ENCODE measurements at regions not wholly inside any gene's neighbourhood (a gene's known extent, or its start where the extent isn't known, plus 50 kb on each side); places are given as distances from the start of the nearest gene placed in this dataset.
A peak's percentile ranks its signal among the peaks of the same experiment; 100 is the strongest.

DNA sequence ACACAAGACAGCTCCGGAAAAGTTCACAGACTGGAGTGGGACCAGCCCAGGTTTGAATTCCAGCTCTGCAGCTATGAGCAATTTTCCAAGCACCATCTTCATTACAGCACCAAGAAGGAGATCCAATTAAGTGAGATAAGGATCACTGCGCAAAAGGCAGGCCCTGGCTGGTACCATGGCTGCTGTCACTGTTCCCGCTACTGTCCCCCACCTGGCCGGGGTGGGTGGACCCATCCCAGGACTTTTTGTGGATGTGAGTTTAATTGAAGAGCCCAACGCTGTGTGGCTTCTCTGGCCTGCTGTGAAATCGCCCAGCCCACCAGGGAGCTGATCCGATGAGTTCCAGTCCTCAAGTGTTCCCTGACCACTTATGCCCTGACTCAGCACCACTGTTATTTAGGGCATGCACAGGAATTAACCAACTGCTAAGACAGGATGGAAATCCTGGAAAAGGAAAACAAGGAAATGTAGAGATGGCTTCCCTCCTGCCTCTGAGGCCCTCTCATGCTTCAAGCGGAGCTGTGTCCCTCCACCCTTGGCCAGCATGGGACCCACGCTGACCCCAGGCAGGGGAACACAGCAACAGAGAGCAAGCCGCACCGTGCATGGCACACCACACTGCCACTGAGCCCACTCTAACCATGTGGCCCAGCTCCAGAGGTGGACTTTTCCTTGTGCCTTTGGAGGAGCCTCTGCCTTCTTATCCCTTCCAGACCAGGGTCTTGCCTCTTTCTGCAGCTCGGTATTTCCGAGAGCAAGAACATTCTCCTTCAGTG lies 150.0 kb upstream of the CST7 start:
- DNase-seq, result no peak

DNA sequence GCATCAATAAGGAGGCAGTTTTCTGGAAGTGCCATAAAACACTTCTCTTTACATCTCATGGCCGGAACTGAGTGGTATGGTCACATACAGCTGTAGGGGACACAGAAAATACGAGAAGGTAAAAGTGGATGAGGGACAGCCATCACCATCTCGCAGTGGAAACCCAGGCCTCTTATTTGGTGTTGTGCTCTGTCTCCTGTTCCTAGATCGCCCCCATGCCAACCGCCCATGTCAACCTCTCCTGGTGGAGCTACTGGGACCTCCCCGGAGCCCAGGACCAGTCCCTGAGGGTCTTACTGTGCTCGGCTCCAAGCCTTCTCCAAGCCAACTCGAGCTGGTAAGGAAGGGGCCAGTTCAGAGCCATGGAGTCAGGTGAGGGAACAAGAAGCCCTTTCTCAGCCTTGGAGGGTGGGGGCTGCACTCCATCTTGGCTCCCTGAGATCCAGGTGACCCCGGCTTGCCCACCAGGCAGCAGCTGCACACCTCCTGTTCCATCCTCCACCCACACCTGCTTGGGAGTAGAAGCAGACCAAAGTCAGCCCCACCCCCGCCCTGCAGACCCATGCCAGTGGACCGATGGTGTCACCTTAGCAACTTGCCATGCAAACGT lies 149.0 kb upstream of the CST7 start:
- no peak for DNase-seq

DNA sequence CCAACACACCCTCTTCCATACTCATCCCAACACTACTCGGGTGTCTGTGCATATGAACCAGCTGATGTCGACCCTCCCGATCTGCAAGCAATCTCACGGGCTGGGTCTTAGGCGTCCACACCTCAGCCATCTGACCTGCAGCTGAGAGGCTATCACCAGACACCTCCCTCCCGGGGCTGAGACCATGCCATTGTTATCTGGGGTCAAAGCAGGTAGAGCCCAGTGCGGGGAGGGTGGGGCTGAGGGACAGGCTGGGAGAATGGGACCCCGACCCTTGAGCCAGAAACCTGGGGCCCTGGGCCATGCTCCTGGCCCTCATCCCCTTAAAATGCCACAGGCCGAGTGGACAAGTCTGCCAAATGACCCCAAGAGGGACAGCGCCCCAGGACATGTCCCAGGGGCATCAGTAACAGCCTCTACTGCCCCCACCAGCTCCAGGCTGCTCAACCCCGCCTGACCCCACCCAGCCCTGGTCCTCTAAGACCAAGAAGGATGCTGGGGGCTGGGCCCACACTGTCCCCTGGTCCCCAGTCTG lies 146.7 kb upstream of the CST7 start:
- no peak for DNase-seq

DNA sequence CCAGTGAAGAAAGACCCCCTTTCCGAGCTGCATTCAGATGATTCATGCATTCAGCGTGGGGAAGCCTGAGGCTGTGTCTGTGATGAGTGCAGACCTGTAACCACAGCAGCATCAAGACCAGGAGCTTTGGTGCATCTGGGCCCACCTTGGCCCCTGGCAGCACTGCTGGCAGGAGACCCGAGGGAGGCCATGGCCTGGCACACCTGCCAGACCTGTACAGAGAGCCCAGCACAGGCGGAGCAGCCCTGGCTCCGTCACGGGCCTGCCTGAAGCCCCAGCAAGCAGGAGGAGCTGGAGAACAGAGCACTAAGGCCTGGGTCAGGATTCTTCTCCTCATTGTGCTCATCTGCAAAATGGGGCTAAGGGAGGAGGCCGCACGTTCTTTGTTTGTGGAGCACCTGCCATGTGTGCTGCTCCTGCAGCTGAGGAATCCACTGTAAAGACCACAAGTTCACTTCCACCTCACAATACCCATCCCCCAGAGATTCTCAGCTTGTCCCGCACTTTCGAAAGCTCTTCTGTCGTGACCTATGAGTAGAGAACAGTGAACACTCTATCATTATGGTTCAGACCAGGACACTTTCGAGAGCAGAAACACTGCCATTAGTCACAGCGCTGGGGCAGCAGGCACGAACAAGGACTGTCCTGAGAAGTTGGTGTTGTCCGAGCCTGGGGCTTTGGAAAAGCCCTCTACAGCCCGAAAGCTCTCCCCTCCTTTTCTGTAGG lies 144.4 kb upstream of the CST7 start:
- DNase-seq, result no peak

DNA sequence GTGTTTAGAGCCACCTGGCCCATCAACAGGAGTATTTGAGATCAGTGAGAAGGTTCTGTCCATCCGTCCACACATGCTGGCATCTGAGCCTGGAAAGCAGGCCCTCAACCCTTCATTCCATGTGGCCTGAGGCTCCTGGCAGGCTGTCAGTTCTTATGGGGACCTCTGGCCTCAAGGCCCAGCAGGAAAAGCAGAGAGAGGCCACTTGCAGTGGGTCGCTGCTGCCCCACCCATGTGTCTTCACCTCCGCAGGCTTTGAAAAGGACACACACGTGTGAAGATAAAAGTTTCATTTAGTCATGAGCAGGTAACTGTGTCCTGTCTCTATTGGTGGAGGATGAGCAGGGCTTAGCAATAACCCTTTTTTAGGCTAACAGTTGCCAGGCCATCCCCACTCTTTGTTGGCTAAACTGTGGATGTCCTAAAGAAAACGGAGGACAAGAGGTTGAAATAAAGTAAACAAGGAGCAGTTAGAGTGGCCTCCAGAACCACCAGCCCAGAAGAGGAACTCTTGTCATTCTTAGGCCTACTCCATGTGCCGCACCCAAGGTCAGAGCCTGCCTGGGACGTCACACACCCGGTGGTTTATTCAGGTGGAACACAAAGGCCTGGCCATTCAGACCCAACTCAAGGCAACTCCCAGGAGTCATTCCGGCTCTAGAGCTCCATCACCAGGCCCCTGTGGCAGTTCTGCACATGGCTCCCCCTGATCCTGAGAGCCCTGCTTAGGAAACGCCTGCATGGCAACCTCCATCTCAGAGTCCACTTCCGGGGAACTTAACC lies 143.4 kb upstream of the CST7 start:
- DNase-seq, result no peak

DNA sequence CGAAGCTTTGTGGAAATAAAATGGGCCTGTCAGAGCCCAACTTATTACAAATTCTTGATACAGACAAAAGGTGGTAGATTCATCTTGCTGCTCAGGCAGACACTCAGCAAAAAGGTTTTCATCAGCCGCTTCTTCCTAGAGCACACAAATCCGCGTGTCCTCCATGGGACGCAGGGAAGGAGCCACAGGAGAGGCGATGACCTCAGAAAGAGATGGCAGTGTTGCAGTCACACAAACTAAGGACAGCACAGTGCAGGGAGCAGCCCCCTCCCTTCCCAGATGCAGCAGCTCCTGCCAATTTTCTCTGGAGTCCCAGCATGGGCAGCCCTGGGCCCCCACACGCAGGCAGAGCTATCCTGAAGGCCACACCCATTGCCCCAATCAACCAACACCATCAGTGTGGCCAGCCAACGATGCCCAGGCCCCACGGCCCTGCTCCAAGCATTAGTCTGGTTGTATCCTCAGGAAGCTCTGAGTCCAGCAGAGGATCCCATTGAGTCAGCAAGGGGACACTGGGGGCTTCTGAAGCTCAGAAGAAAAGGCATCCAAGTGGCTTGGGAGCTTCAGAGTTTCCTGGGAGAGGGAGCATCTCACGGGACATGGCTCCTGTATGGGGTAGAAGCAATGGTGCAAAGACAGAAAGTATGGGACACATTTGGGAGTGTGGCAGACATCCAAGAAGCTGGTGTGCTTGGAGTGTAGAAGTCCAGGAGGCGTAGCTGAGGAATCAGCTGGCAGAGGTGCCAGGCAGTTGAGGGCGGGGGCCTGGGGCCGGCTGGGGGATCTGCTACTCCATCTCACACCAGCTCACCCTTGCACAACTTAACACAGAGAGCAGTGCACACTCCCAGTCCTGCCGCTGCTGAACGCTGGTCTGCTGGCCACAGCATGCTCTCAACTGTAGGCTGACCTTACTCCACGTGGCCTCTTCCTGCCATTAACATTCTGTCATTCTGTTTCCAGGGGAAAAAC lies 142.1 kb upstream of the CST7 start:
- DNase-seq, result no peak

DNA sequence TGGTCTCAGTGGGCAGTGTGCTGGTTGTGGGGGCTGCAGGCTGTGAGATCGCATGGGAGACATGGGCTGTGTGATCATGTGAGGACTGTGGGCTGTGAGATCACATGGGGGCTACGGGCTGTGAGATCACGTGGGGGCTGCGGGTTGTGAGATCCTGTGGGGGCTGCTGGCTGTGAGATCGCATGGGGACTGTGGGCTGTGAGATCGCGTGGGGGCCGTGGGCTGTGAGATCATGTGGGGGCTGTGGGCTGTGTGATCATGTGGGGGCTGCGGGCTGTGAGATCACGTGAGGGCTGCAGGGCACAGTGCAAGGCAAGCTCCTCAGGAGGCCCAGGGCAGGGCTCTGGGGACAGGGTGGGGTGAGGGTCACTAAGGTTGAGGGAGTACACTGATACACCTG lies 140.5 kb upstream of the CST7 start:
- no peak for DNase-seq

DNA sequence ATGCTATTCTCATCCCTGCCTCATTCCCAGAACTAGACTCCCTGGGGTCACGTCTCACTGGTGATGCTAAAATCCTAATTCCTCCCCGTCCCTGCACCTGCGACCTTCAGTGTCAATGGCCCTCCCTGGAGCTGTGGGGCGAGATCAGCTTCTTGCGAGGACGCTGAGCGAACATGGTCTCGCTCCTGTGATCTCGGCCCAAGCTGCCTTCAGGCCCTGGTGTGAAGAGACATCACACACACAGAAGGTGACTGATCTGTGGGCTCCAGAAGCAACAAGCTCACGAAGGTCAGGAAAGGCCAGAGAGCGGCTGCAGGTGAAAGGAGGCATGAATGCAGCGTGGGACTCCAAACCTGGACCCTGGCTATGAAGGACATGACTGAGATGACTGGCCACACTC lies 139.5 kb upstream of the CST7 start:
- DNase-seq, result no peak

DNA sequence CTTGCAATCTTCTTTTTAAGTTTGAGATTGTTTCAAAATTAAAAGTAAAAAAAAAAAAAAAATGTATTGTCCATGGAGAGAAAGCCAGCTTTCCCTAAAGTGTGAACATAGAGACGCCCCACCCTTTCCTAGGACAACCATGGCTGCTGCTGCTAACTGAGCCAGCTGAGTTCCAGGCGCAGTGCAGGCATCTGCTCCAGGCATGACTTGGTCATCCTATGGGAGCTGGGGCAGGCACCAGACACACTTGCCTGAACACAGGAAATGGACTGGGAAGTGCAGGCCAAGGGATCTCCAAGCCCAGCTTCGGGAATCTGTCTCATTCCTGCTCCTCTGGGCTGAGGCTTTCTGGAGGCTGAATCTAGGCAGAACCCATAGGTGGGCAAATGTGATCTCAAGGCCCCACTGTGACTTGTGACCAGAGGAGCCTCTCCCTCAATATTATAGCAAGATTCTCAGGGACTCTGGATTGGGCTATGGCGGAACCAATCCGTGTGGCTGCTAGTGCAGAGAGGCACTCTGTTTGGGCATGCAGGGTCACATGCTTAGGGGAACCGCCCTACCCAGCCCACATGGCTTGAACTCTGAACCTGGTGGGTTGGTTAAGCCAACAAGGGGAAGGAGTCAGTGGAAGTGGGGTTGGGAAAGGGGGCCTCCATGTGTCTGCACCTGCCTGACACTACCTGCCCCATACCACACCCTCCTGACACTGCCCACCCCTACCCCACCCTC lies 138.2 kb upstream of the CST7 start:
- no peak for DNase-seq

DNA sequence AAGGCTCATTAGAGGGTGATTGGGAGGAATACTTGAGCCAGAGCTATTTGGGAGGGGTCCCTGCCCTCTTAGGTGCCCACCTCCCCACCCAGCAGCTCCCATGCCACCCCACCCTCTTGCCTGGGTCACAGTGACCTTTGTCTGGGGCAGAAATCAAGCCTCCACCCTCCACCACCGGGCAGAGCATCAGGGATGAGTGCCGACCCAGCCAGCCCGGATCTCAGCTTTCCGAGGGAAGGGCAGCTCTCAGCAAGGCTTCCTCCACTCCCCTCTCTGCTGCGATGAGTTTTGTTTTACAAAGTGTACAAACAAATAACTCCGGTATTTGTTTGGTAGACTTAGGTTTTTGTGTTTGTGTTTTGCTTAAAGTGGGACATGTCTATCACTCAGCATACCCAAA lies 136.7 kb upstream of the CST7 start:
- no peak for DNase-seq

DNA sequence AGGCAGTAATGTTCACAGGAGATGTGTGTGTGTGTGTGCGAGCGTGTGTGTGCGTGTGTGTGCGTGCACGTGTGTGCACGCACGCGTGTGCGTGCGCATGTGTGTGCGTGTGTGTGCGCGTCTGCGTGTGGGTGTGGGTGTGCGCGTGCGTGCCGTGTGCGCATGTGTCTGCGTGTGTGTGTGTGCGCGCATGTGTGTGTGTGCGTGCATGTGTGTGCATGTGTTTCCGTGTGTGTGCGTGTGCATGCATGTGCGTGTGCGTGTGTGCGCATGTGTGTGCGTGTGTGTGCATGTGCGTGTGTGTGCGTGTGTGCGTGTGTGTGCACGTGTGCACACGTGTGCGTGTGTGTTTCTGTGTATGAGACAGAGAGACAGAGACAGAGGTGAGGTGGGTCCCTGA lies 136.0 kb upstream of the CST7 start:
- no peak for DNase-seq

DNA sequence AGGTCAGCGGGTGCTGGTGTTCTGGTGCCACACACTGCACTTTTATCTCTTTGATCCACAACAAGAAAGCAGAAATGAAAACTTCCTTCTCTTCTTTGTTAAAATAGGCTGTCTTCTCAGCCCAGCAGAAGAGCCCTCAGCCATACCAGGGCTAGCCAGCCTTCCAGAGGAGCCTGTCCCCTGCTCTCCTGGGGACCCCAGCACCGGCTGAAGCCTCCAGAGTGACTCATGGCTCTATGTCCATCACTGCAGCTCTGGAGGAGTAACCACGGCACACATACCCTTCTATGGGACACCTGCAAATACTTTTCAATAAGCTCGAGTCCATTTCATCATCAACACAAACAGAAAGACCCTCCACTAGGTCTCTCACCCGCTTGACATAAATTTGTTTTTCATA lies 135.6 kb upstream of the CST7 start:
- no peak for DNase-seq

DNA sequence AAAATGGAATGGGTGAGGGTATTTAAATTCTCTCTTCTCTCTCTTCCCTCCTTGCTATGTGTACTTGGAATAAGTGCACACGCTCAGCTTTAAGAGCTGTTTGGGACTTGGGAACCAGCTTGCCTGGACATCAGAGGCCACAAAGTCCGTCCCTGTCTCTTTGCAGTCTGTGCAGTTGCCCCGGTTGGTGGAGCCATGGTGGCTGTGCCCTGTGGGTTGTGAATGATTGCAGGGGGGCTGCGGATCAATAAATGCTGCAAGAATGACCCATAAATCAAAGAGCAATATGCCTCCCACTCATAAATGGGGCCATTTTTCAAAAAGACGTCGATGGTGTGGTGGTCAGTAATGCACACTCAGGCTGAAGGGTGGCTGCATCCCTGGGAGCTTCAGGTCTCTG lies 135.1 kb upstream of the CST7 start:
- DNase-seq, result no peak

DNA sequence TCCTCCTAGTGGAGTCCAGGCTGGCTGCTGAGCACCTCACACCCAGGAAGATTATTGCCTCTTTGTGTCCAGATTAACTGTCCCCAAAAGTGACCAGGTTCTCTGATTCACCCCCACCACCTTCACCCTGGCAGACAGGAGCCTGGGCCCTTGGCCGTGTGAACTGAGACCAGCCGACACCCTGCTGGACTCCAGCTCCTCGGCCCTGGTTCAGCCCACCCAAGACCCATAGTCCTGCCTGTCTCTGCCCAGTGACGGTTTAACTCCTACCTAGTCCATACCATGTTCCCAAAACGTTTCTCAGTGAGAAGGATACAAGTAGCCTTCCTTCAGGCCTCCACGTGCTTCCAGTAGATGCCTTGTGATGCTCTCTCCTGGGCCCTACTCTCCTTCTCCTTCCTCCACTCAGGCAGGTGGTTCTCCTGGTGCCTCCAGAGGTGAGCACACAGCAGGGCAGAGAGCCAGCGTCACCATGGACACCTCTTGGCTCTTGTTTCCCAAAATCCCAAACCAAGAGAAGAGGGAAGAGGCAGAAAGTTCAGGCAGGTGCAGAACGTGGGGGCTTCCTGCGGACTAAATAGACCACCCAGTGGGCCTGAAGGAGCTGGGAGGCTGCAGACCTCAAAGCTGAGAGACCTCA lies 134.4 kb upstream of the CST7 start:
- DNase-seq, result no peak

DNA sequence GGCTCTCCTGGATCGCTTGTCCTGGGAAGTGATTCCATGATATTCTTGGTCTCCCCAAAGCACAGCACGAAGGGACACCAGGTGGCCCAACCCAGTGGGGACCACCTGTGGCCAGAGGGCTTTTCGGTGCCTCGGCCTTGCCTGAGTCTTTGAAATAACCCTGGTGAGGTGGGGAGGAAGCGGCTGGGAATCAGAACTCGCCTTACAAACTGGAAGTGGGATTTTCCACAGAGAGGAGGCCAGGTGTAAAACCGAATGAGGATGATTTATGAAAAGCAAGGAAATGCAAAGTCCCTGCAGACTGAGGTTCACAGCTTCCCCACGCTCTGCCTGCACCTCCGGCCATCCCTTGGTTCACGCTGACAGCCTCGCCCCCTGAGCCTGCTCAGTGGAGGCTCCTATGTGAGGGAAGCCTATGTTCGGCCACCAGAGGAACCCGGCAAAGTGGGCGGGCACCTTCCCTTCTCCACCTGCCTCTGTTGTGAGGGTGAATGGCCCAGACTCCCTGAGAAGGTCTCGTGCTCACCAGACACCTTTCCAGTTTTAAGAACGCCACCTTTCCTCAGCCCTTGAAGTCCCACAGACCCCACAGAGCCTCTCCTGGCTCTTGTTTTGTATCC lies 133.8 kb upstream of the CST7 start:
- DNase-seq, result no peak

DNA sequence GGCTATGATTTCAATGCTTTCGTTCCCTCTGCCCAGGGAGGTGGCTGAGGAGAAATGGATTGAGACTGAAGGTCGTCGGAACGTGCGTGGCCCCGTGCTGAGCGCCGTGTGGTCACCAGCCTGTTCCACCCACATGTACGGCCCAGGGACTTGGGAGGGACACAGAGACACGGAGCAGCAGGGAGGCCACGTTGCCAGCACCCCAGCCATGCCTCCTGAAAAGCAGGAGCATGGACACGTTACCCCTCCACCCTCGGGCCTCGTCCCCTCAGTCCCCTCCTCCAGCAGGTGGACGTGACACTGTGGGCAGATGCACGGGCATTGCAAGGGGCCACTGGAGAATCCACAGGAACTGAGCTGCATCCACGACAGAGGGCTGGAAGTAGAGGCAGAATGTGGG lies 133.1 kb upstream of the CST7 start:
- no peak for DNase-seq

DNA sequence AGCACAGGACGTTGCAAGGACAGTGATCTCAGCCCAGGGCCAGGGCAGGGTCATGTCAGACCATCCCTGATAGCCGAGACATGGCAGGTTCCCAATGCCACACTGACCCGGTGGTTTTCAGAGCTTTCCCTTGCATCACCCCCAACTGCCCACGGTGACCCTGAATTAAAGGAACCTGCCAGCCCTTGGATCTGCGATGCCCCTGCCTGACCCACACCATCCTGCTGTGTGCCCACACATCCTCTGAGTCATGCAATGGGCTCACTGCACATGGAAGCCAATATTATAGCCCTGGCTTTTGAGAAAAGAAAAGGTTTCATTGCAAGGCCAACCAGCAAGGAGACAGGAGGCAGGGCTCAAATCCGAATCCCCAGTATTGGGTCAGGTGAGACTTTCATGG lies 132.6 kb upstream of the CST7 start:
- no peak for DNase-seq

DNA sequence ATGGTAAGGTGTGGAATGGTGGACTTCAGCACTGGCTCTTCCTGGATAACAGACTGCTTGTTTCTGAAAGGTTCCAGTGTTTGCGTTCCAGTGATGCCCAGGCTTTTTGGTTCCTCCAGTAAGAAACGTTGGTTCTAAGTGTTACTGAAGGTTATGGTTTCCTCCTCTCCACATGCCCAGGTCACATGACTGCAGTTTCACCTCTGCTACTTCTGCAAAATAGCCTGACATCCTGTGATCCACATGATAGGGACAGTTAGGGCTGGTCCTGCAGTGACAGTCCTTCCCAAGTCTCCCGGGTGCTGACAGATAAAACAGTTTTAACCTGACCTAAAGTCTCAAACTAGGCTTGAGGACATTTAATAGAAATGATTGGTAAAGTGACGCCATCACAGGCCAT lies 132.2 kb upstream of the CST7 start:
- peak; percentile 3 for DNase-seq

DNA sequence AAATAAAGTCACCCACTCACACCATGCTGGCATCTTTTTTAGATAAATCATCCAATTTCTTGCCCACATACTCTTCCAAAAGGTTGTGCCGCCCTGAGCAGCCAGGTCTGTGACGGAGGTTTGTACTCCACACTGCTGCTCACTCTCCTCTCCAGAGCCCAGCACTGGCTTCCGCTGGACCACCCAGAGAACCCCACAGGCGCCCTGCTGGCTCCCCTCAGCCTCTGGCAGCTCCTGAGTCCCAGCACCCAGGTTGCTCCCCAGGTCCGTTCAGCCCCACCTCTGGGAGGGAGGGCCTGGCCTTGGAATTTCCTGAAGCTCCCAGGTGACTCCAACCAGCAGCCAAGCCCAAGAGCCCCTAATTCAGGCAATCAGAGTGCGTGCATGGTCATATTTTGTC lies 131.7 kb upstream of the CST7 start:
- no peak for DNase-seq

DNA sequence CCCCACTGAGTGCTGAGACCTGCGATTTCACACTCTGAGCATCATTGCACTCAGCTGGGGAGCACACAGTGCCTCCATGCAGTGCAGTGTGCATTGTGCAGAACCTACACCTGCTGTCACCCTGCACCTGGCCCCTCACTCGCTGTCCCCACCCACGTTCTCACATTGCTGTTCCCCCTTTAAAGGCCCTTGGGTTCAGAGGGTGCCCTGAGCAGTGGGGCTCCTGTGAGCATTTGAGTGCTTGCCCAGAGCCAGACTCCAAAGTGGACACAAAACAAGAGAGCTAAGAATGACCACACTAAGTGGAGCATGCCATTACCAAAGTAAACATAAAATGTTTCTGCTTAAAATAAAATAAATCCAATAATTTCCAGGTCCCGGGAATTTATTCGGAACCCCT lies 131.0 kb upstream of the CST7 start:
- no peak for DNase-seq

Measured in GDM1 (cell line).